Superior temporal gyrus (tissue), 1 donor: ENCODE measurements at regions not wholly inside any gene's neighbourhood (a gene's known extent, or its start where the extent isn't known, plus 50 kb on each side); places are given as distances from the start of the nearest gene placed in this dataset.
A peak's percentile ranks its signal among the peaks of the same experiment; 100 is the strongest.
"Not testable (repeated sequence)": the region's sequence is repeated elsewhere in the genome, so short reads cannot be mapped to it uniquely, and the experiment has no call there.

Source experiments
- DNase-seq: peaks from one replicate; pipeline ENCODE4 v3.0.0-alpha.2; 2016; ENCODE audit errors: extremely low spot score

DNA sequence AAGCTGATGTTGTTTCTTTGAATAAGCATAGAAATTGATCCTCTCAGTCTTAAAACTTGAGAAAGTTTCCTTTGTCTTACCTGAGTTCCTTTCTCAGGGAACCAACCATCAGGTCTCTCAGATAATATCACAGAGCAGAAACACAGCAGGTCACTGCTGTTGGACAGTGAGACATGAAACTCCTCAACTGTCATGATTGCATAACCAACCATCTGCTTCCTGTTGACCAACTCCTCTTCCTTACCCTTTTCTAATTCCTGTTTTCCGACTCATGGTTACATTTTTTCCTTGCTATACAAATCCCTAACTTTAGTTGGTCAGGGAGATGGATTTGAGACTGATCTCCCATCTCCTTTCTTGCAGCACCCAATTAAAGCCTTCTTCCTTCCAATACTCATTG, 845.3 kb downstream of the FAM181B start:
- no peak for DNase-seq

DNA sequence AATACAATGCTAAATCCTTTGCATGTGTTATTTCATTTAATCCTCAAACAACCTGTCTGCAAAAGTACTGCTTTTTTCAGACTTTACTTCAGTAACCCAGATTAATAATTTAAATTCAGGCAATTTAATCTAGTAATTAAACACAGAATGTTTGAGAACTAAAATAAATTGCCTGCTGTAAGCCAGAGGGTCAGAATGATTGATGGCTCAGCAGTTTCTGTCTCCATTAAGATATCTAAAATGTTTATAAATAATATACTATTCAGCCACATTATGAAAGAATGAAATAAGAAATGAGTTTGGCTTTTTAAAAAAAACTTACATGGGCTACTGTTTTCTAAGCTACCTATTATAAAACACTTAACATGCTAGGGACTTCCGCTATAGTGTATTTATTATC, 846.0 kb downstream of the FAM181B start:
- no peak for DNase-seq

DNA sequence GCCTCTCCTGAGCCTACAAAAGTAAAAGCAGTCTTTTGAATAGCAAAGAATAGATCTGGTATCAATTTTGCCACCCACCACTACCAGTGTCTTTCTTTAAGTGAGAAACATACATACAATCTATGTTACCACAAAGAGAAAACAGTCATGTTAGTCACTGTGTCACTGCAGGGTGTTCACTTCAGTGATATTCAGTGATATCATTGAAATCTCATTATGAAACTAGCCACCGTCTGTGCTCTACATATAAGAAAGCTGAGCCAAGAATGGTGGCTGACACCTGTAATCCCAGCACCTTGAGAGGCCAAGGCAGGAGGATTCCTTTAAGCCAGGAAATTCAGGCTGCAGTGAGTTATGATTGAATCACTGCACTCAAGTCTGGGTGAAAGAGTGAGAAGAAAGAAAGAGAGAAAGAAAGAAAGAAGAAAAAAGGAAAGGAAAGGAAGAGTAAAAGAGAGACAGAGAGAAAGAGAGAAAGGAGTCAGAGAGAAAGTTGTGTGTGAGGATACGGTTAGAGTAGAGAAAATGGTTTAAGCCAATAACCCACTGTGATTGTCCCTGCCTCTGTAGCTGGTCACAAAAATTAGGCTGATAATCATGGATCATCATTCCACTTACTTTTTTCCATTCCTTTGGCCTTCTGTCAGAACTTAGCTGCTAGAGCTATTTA, 847.1 kb downstream of the FAM181B start:
- no peak for DNase-seq

DNA sequence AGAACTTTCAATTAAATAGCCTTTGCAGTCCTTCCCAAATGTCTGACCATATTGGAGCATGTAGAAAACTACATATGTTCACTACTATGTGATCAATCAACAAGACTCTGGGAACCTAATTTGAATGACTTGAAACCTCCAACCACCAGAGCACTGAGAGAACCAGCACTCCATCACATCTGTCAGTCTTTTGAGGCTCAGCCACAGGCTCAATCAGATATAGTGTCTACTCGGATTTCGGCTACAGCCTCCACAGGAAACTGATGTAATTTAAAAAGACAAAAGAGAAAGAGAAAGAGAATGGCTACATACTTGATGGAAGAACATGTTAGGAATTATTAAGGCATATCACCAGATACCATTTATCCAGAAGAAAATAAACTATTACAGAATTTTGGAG, 859.0 kb downstream of the FAM181B start:
- no peak for DNase-seq

DNA sequence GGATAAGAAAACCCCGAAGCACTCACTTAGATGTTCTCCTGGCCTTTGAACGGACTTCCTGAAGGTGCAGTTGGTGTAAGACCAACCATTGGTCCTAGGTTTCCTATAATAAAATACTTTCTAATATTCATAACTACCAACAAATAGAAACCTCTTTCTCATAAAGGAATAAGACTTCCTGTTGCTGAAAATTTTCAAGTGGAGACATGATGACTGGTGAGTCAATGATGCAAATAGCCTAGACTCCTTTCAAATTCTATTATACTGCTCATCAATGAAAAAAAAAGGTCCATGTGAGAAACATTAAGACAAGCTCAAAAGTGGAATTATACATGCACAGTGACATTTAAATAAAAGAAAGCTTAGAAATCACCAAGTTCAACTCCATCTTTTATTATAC, 862.8 kb downstream of the FAM181B start:
- no peak for DNase-seq

DNA sequence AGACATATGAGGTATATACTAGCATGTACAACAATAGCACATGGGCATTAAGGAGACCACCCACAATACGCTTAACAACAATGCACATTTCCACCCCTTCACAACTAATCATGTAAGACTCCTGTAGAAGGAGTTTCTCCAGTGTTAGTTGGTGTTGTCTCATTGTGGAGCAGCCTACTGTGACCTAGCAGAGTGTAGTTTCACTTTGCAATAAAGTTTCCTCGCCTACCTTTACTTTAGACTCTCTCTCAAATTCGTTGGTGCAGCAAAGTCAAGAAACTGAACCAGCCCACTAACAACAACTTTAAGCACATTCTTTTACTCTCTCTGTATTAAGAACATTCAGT, 863.6 kb downstream of the FAM181B start:
- no peak for DNase-seq

DNA sequence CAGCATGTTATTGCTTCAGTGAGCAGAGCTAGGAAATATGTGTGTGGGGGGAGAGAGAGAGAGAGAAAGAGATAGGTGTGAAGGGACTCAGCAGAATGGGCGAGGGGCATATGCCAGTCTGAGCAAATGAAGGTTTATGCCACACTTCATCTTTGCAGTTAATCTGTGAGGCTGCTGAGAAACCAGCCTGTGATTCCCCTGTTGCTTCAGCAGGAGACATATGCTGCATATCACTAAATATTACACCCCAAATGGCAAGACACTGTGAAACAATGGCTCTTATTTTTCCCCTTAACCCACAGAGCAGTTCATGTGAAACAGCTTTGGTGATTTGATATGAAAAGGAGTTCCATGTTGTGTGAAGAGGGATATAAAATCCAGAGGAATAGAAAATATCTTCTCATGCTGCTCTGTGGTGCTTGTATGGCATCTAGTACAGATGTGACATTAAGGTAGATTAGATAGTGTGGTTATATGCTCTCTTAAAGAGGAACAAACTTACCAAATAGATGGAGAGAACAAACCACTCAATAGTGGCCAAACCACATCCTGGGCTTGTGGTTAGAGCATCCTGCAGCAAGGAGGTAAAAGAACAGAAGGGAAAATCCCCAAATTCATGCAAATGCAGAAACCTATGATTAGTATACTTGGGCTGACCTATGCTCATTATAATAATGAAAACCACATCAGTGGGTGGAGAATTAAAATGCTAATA, 864.2 kb downstream of the FAM181B start:
- DNase-seq = no peak

DNA sequence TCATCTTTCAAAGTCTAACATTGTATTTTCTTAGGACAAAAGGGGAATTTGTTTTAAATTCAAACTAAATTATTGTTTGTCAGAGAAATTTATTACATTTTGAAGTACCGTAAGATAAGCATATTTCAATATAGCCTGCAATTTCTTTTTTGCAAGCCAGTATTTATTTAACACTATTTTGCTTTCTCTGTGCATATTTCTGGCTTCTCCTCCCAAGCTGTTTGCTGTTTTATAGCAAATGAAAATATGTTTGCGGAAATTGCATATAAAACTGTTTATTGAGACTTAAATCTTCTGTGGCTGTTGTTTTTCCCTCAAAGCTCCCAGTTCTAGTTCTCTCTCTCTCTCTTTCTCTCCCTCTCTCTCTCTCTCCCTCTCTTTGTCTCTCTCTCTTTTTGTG, 866.8 kb downstream of the FAM181B start:
- DNase-seq = no peak

DNA sequence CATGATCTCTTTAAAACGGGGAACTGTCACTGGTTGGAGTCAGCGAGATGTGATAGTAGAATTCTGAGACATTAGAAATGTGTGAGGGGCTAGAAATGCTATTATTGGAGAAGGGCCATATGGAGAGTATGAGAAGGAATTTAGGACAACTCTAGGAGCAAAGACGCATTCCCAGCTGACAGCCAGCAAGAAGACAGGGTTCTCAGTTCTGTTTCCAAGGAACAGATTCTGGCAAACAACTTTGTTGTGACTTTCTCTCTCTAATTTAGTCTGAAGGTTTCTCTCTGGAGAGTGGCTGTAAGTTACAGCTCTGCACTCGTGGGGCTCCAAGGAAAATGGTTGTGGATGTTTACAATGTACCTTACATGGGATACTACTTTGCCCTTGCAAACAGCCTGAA, 876.3 kb downstream of the FAM181B start:
- no peak for DNase-seq

DNA sequence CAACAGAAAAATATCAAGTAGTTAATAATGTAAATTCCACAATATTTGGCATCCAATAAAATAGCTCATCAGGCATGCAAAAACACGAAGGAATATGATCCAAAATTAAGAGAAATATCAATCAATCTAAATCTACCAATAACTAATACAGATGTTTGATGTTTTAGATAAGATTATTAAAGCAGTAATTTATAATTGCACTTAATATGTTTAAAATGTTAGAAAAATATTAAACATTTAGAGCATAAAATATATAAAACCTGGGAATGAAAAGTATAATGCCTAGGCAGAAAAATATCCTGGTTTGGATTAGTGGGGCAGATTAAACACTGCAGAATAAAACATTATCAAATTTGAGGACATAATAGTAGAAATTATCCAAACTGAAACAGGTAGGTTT, 879.9 kb downstream of the FAM181B start:
- DNase-seq = no peak

DNA sequence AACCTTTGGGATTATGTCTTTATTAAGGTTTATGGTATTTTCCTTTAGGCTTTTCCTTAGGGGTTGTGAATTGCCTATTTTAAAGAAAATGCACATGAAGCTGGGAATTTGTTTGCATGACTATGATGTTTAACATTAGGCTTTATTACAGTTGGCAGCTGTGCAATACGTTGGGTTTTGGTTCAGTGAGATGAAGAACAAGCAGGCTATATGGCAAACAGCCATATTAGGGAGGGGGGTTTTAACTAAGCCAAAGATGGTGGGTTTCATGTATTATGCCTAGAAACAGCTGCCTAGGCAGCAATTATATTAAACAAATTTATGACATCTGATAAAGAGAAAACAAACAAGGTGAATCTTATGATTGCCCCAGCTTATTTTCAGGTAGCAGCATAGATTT, 880.8 kb downstream of the FAM181B start:
- no peak for DNase-seq

DNA sequence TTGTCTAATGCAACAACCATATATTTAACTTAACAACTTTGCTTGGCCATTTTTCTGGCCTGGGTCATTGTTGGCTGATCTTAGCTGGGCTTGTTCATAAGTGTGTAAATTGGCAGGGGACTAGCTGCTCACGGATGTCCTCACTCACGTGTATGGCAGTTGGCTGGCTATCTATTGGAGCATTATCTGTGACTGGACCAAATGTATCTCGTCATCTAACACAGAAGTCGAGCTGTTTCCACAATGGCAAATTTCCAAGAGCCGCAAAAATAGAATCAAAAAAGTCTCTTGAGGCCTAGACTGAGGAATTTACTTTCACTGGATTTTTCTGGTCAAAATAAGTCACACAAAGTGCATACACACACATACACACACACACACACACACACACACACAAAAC, 893.3 kb downstream of the FAM181B start:
- DNase-seq = no peak

DNA sequence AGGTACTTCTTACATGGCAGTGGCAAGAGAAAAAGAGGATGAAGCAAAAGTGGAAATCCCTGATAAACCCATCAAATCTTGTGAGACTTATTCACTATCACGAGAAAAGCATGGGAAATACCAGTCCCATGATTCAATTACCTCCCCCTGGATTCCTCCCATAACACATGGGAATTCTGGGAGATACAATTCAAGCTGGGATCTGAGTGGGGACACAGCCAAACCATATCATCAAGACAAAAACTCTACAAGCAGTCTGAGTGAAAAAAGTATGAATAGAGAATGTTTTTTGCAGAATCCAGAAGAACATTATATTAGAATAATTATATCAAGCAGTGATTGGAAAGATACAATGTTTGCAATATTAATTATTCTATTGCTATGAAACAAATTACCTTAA, 893.7 kb downstream of the FAM181B start:
- no peak for DNase-seq

DNA sequence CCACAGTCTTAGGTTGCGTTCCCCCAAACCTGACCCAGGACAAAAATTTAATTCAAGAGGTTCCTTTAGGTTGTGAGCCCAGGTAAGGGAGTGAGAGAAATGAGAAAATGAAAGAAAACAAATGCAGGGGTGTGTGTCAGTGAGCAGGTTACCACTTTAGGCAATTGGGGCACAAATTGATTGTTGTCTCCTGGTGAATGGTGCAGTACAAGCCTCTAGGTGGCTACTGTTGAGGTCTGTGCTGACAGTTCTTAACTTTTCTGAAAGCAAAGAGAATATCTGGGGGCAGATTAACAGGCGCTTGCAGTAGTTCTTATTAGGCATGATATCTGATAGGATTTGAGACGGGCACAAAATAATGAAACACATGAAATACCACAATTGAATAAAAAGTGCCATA, 894.6 kb downstream of the FAM181B start:
- DNase-seq = no peak

DNA sequence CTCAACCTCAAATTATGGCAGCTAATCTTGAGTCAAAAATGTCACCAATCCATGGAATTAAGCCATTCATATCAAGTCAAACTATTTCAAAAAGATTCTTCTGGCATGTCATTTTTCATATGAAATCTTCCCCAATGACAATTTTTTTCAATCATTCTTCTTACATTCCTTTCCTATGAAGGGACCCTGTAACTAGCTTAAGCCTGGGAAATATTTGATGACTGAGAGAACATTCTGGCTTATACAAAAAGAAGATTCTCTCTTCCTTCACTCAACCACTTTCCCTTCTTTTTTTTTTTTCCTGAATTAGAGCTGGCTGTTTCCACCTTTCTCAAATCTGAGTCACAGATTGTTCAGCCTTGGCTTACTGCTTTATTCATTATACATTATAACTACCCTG, 903.7 kb downstream of the FAM181B start:
- DNase-seq = no peak

DNA sequence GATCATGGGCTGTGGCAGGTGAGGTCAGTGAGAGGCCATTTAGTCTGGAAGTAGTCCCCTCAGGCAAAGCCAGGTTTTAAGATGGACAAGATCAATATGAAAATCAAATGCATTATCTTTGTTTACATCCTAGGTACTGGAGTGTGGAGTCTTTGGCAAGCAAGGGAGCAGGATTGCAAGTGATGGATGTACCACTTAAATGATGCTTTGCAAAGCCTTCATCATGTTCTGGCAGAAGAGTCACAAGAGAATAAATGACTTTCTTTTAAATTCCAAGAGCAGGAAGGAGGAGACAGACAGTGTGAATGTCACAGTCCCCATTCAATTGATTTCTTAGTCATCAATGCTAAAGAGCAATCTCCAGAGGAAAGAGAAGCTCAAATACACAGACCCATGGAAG, 908.3 kb downstream of the FAM181B start:
- no peak for DNase-seq

DNA sequence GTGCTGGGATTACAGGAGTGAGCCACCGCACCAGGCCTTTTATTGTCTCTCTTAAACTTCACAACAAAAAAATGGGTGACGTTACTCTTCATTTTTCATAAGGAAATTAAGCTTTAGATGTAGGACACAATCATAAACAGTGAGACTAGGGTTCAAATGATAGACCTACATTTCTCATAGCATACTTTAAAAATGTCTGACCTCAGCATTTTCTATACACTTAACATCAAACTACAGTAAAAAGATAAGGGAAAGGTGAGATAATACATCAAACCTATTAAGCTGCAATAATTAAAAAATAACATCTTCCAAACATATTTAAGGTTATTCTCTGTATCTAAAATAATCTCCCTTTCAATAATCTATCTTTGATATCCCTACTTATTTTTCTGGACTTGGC, 914.2 kb downstream of the FAM181B start:
- DNase-seq = no peak

DNA sequence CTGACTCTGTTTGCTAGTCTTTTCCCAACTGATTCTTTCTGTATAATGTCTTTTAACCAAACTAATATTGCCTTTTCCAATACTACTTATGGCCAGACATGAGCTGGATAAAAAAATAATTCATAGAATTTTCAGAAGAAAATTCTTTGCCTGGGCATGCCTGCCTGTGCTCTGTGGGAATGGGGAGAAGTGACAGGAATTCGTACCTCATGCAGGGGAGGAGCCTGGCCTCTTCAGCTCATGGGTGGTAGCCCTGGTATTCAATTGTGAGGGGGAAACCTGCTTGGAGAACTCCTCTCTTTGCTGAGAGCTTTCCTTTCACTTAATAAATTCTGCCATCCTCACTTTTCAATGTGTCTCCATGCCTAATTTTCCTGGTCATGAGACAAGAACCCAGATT, 928.8 kb downstream of the FAM181B start:
- DNase-seq = no peak

DNA sequence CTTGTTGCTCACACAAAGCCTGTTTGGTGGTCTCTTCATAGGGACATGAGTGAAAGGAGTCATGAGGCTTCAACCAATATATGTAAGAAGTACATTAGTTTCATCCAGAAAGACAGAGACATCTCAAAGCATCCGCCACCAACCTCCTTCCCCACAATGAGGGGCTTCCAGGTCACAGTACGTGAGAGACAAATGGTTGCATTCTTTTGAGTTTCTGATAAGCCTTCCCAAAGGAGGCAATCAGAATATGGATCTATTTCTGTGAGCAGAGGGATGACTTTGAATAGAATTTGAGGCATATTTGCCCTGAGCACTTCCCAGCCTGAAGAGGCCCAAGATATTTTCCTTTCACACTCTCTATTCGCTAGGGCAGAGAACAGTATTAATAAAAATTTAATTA, 931.1 kb downstream of the FAM181B start:
- DNase-seq = no peak

DNA sequence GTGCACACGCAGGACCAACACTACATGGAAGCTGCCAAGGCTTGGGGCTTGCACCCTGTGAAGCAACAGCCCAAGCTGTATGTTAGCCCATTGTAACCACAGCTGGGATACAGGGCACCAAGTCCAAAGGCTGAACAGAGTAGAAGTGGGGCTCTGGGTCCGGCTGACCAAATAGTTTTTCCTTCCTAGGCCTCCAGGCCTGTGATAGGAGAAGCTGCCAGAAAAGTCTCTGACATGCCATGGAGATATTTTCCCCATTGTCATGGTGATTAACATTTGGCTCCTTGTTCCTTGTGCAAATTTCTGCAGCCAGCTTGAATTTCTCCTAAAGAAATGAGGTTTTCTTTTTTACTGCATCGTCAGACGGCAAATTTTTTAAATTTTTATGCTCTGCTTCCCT, 941.2 kb downstream of the FAM181B start:
- no peak for DNase-seq

DNA sequence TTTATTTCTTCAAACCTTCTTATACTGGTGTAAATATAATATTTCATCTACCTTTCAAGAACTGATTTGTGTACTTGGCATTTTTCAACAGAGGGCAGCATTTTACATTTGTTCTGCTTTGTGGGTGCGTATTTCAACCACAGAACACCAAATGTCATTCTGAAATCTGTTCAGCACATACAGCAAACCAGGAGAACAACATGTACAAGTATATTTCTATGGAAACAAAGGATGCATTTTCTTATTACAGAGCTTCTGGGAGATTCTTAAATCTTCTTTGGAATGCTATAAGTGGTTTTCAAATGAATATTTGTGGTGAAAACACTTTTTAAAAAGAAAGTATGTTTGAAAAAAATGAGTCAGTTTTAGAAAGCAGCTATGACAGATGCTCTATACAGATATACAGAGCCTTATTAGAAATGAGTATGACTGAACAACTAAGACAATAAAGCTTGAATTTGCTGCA, 946.0 kb downstream of the FAM181B start:
- peak; percentile 60 for DNase-seq

DNA sequence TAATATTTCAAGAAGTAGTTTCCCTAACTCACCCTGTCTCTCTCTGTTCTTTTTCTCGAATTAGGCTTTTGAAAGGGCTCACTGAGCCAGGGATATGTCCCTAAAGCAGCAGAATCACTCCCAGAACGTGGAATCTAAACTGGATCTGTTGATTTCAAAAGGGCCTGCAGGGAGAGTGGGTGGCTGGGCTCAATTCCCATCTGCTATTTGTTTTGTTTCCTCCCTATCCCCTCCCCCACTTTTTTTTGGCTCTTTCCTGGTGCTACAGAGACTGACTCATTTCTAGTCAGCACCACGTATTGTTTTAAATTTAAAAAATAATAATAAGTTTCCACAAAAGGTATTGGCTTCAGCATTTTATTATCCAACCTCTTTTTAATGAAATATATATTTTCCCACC, 961.5 kb downstream of the FAM181B start:
- no peak for DNase-seq

DNA sequence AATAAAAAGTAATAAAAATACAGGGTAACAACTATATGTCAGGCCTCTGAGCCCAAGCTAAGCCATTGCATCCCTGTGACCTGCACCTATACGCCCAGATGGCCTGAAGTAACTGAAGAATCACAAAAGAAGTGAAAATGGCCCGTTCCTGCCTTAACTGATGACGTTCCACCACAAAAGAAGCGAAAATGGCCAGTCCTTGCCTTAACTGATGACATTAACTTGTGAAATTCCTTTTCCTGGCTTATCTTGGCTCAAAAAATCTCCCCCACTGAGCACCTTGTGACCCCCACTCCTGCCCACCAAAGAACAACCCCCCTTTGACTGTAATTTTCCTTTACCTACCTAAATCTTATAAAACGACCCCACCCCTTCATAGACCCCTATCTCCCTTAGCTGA, 963.8 kb downstream of the FAM181B start:
- not testable (repeated sequence) for DNase-seq
